Heart left ventricle (tissue), 16 donors: ENCODE measurements at regions not wholly inside any gene's neighbourhood (a gene's known extent, or its start where the extent isn't known, plus 50 kb on each side); places are given as distances from the start of the nearest gene placed in this dataset.

Experiments
- ATAC-seq, 4 donors: fragments of 200-7000 bp; cut with Tn5 transposase; one replicate each; pipeline ENCODE4 v1.9.1; 2020 to 2022; ENCODE audit warnings: moderate library complexity in 4 of 4, mild to moderate bottlenecking in 3 of 4, moderate number of reproducible peaks in 1 of 4
- DNase-seq, 5 donors: peaks; one replicate each; pipeline ENCODE4 v3.0.0-alpha.2; 2020
- H3K27ac ChIP-seq, 12 donors: fragments of 200-600 bp; sonication (generic) in 4 of 12; one replicate each; pipeline versions ENCODE4 v1.5.0 to v1.8.0; 2016 to 2022; ENCODE audit warnings: mild to moderate bottlenecking in 2 of 12
- H3K27me3 ChIP-seq, 9 donors: fragments of 200-600 bp; sonication (generic) in 2 of 9; one replicate each; pipeline versions ENCODE4 v1.5.1 to v1.8.0; 2016 to 2022; ENCODE audit warnings: mild to moderate bottlenecking in 3 of 9
- H3K36me3 ChIP-seq, 9 donors: fragments of 200-600 bp; sonication (generic) in 2 of 9; one replicate each; pipeline versions ENCODE4 v1.5.0 to v1.8.0; 2018 to 2022; ENCODE audit warnings: mild to moderate bottlenecking in 2 of 9
- H3K4me1 ChIP-seq, 12 donors: fragments of 200-600 bp; sonication (generic) in 4 of 12; one replicate each; pipeline versions ENCODE4 v1.5.0 to v1.8.0; 2016 to 2022; ENCODE audit warnings: mild to moderate bottlenecking in 3 of 12
- H3K4me3 ChIP-seq, 12 donors: fragments of 200-600 bp; sonication (generic) in 4 of 12; one replicate each; pipeline versions ENCODE4 v1.5.0 to v1.8.0; 2017 to 2022; ENCODE audit warnings: mild to moderate bottlenecking in 9 of 12, moderate library complexity in 4 of 12
- H3K9me3 ChIP-seq, 12 donors: fragments of 200-600 bp; sonication (generic) in 4 of 12; one replicate each; pipeline versions ENCODE4 v1.5.0 to v1.8.0; 2016 to 2022; ENCODE audit warnings: mild to moderate bottlenecking in 1 of 12
- POLR2A ChIP-seq, 2 donors: fragments of 450-650 bp; IDR thresholded peaks; one replicate each; pipeline ENCODE4 v1.6.1; 2017; ENCODE audit warnings: antibody characterized with exemption in 2 of 2, mild to moderate bottlenecking in 2 of 2, moderate library complexity in 2 of 2
- WGBS, 4 donors: extraction: QIAGEN DNeasy Blood & Tissue Kit in 2 of 4; methylation state at CpG; one replicate each; pipeline versions ENCODE4 v1.1.5 to v1.1.7; 2013 to 2018; 5-methylcytosine and 5-hydroxymethylcytosine counted together
- intact Hi-C, 10 donors: fragments of 100-400 bp; cut with DNase I; formaldehyde crosslinking; loops; one replicate each; pipeline versions ENCODE4 v1.11.1 to v1.14.2; 2022
- TF ChIP-seq, protein P1 (sequence below), 12 donors: fragments of 200-600 bp; sonication (generic) in 4 of 12; IDR thresholded peaks; one replicate each; pipeline versions ENCODE4 v1.5.0 to v1.8.0; 2018 to 2022; ENCODE audit warnings: antibody characterized with exemption in 12 of 12, mild to moderate bottlenecking in 5 of 12
- donor health status: ischemic (EF 13 %, LVEDD 7.1; RV severe dilation, severe dysfunction).
- donor health status: healthy with polysubstance abuse.
- donor health status: DM: no; HTN: yes; CAD: no.
- donor health status: DM: no; HTN: no; CAD: no.
- donor health status: ischemic (EF 25% LVEDD 6.9; RV normal size, moderate dysfunction).
- donor health status: ischemic (EF 25% LVEDD 5.7; RV mildly dilated, moderate dysfunction).
- donor health status: healthy.
- donor health status: DM: yes; HTN: yes; CAD: no.
- donor health status: ischemic (EF 35%, LVEDD 5.7; RV mildly dilated, moderate dysfunction).
- donor health status: nonischemic (EF 11% LVEDD 7.7; RV severe dilation, severe dysfunction).
- donor health status: DM: yes; HTN: yes; CAD: no.
- donor health status: PGD.
- donor health status: ischemic (EF 29% LVEDD 5.4; RV normal size, mild dysfunction).
- donor health status: nonischemic (EF 23%, LVEDD 6.1; RV moderate dilation, normal function).

DNA sequence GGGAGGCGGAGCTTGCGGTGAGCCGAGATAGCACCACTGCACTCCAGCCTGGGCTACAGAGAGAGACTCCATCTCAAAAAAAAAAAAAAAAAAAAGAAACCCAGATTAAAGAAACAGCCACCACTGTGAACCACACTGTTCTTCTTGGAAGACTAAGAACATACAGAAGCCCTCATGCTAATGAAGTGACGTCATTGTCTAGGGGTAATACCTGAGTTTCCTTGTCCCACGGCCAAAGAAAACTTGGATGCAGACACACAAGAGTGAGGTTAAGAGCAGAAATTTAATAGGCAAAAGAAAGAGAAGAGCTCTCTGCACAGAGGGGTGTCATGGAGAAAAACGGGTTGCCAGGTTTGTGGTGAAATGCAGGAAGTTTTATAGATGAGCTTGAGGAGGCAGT, 691.6 kb downstream of the NLGN4X start:
- H3K9me3 ChIP-seq, result peaks cover 0 to 4% (median 0%) of the 10 kb centered on the region in 12 donors
- intact Hi-C loops, result no loop called here
- ATAC-seq (no peak), DNase-seq (no peak)
- H3K36me3 ChIP-seq, result no peaks in the 10 kb centered on the region
- no peak for TF ChIP-seq POLR2A (IDR thresholded peaks at IDR 0.05)
- TF ChIP-seq, protein P1, sequence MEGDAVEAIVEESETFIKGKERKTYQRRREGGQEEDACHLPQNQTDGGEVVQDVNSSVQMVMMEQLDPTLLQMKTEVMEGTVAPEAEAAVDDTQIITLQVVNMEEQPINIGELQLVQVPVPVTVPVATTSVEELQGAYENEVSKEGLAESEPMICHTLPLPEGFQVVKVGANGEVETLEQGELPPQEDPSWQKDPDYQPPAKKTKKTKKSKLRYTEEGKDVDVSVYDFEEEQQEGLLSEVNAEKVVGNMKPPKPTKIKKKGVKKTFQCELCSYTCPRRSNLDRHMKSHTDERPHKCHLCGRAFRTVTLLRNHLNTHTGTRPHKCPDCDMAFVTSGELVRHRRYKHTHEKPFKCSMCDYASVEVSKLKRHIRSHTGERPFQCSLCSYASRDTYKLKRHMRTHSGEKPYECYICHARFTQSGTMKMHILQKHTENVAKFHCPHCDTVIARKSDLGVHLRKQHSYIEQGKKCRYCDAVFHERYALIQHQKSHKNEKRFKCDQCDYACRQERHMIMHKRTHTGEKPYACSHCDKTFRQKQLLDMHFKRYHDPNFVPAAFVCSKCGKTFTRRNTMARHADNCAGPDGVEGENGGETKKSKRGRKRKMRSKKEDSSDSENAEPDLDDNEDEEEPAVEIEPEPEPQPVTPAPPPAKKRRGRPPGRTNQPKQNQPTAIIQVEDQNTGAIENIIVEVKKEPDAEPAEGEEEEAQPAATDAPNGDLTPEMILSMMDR (IDR thresholded peaks at IDR 0.05), result no peak
- WGBS, 4 donors, result 71 to 87% (median 82%) methylated on average over 6 of the region's 6 CpGs
- no peak overlapping the region for H3K27ac ChIP-seq
- no peak overlapping the region for H3K4me3 ChIP-seq
- no peaks in the 10 kb centered on the region for H3K27me3 ChIP-seq
- H3K4me1 ChIP-seq, result no peaks in the 10 kb centered on the region

DNA sequence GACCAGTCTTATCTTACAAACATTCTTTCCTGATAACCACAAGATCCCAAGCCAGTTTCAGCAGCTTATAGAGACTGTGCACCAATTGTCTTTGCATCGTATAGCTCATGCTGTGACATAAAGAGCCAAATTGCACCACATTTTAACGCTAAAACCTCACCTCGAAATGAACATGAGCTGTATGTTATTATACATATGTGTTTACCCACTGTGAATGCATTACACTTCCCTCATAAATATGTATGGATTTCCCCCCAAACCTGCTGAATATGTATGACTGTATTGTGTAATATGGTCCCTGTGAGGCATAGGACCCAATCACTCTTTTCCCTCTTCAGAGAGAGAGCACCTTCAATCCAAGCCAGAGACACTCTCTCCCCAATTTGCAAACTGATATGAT, 692.4 kb downstream of the NLGN4X start:
- intact Hi-C loops, result no loop called here
- Histone ChIP-seq H3K27me3 (no peaks in the 10 kb centered on the region), H3K4me3 (no peak overlapping the region), H3K9me3 (peaks cover 0 to 4% (median 0%) of the 10 kb centered on the region in 12 donors), H3K4me1 (no peaks in the 10 kb centered on the region), H3K36me3 (no peaks in the 10 kb centered on the region), H3K27ac (no peak overlapping the region)
- DNase-seq (no peak), ATAC-seq (no peak)
- TF ChIP-seq, protein P1 (IDR thresholded peaks at IDR 0.05), result no peak
- TF ChIP-seq POLR2A (IDR thresholded peaks at IDR 0.05), result no peak
- 54 to 74% (median 67%) methylated on average over 3 of the region's 3 CpGs for WGBS, 4 donors

DNA sequence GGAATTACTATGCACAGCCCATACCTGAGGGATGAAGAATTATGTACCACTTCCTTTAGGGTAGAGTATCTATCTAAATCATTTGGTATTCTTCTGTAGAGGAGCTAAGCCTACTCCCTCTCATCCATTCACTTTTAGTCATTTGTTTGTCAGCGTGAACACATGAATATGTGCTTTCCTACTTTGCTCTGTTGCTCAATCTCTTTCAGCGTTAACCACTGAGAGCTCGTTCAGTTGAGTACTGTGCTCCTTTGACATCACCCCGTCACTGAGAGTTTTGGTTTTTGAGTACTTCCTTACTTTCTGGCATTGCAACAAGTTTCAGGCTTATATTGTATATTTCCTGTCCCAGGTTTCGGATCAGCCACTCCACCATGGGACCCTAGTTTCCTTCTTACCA, 700.6 kb downstream of the NLGN4X start:
- TF ChIP-seq, protein P1 (IDR thresholded peaks at IDR 0.05), result no peak
- TF ChIP-seq POLR2A (IDR thresholded peaks at IDR 0.05), result no peak
- 76 to 86% (median 82%) methylated on average over 5 of the region's 5 CpGs for WGBS, 4 donors
- no peak for DNase-seq
- ATAC-seq, result no peak
- Histone ChIP-seq H3K9me3 (no peaks in the 10 kb centered on the region), H3K27ac (no peak overlapping the region), H3K27me3 (no peaks in the 10 kb centered on the region), H3K36me3 (no peaks in the 10 kb centered on the region), H3K4me1 (no peaks in the 10 kb centered on the region), H3K4me3 (no peak overlapping the region)
- intact Hi-C loops, result no loop called here

DNA sequence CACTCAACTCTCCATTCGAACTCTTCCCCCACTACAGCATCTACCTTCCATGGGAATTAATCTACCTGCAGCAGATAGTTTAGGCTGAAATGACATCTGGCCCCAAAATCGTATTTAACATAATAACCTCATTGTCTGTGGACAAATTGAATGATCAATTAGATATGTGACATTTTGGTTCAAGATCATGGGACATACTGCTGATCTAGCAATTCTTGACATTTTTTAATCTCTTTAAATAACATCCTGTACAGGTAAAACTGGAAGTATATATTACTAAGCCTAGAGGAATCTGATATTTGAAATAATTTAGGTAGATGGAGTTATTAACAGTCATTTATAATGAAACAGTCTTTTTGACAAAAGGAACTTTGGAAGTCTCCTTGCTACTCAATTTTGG, 702.5 kb downstream of the NLGN4X start:
- H3K4me3 ChIP-seq, result no peak overlapping the region
- H3K27ac ChIP-seq, result no peak overlapping the region
- no peaks in the 10 kb centered on the region for H3K27me3 ChIP-seq
- H3K36me3 ChIP-seq, result no peaks in the 10 kb centered on the region
- intact Hi-C loops, result no loop called here
- no peak for DNase-seq
- TF ChIP-seq POLR2A (IDR thresholded peaks at IDR 0.05), result no peak
- TF ChIP-seq, protein P1 (IDR thresholded peaks at IDR 0.05), result no peak
- no peak for ATAC-seq
- 53 to 67% (median 58%) methylated on average over 2 of the region's 2 CpGs for WGBS, 4 donors
- no peaks in the 10 kb centered on the region for H3K4me1 ChIP-seq
- no peaks in the 10 kb centered on the region for H3K9me3 ChIP-seq
